HepG2 (cell line): ENCODE measurements at regions not wholly inside any gene's neighbourhood (a gene's known extent, or its start where the extent isn't known, plus 50 kb on each side); places are given as distances from the start of the nearest gene placed in this dataset.

Source experiments
- ARID2 ChIP-seq: sonication (generic); formaldehyde crosslinking; IDR thresholded peaks from 2 replicates; pipeline ENCODE4 v1.8.1; 2022; ENCODE audit warnings: mild to moderate bottlenecking, missing genetic modification reagents, borderline replicate concordance
- HNF4A ChIP-seq: sonication (generic); formaldehyde crosslinking; IDR thresholded peaks from 2 replicates; pipeline ENCODE4 v1.4.0; 2020; ENCODE audit warnings: missing genetic modification reagents
- MZF1 ChIP-seq: sonication (generic); formaldehyde crosslinking; IDR thresholded peaks from 2 replicates; pipeline ENCODE4 v1.8.1; 2023; ENCODE audit warnings: mild to moderate bottlenecking, missing genetic modification reagents, borderline replicate concordance
- NKX3-1 ChIP-seq: sonication (generic); formaldehyde crosslinking; IDR thresholded peaks from 2 replicates; pipeline ENCODE4 v1.5.0; 2020; ENCODE audit warnings: missing genetic modification reagents
- ZBTB7B ChIP-seq: sonication (generic); formaldehyde crosslinking; IDR thresholded peaks from 2 replicates; pipeline ENCODE4 v1.4.0; 2020; ENCODE audit warnings: missing genetic modification reagents
- ZNF20 ChIP-seq: sonication (generic); formaldehyde crosslinking; IDR thresholded peaks from 2 replicates; pipeline ENCODE4 v1.4.0; 2020; ENCODE audit warnings: mild to moderate bottlenecking, moderate library complexity, missing genetic modification reagents
- ZNF263 ChIP-seq: sonication (generic); formaldehyde crosslinking; IDR thresholded peaks from 2 replicates; pipeline ENCODE4 v1.4.0; 2020; ENCODE audit warnings: missing genetic modification reagents
- ZNF318 ChIP-seq: sonication (generic); formaldehyde crosslinking; IDR thresholded peaks from 2 replicates; pipeline ENCODE4 v1.4.0; 2020; ENCODE audit warnings: mild to moderate bottlenecking, missing genetic modification reagents
- ZNF547 ChIP-seq: sonication (generic); formaldehyde crosslinking; IDR thresholded peaks from 2 replicates; pipeline ENCODE4 v1.5.1; 2020; ENCODE audit warnings: mild to moderate bottlenecking, missing genetic modification reagents
- ZNF644 ChIP-seq: IDR thresholded peaks from 2 replicates; pipeline ENCODE4 v1.6.1; 2016; ENCODE audit warnings: low read depth
- TF ChIP-seq, protein P1 (sequence below), 2 experiments: sonication (generic) in 1 of 2; formaldehyde crosslinking in 1 of 2; IDR thresholded peaks; 2 replicates each; pipeline versions ENCODE4 v1.5.1 to v1.6.1; 2011 to 2020; ENCODE audit warnings: borderline replicate concordance in 1 of 2, low read depth in 1 of 2, low read length in 1 of 2, mild to moderate bottlenecking in 1 of 2, missing genetic modification reagents in 1 of 2, moderate library complexity in 1 of 2
- TF ChIP-seq, protein P2 (sequence below): sonication (generic); formaldehyde crosslinking; IDR thresholded peaks from 2 replicates; pipeline ENCODE4 v1.5.1; 2020; ENCODE audit warnings: mild to moderate bottlenecking, missing genetic modification reagents, borderline replicate concordance

DNA sequence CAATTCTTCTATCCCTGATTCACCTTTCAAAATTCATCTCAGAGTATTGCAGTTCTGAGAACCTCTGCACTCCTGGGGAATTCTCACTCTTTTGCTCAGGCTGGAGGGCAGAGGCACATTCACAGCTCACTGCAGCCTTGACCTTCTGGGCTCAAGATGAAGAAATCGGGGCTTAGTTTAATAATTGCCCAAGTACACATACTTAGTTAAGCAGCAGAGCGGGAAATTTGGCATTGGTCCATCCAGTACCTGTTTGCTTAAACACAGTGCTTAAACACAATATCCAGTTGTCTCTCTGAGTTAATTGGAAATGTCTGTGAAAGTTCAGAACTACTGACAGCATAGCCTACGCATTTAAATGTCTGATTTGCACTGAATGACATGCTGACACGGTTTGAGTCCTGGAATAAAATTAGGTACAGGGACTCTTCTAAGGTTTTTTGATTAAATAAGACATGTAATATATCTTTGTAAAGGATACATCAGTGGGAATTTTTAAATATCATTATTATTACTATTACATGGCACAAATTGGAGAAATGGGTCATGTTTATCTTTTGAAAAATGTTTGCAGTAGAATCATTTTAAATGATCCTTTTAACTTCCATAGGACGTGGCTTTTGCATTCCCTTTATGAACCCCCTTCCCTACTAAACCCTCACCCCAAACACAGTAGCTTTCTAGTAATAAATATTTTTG lies 337.4 kb downstream of the SRGAP2C start (continued):
- TF ChIP-seq, protein P1, sequence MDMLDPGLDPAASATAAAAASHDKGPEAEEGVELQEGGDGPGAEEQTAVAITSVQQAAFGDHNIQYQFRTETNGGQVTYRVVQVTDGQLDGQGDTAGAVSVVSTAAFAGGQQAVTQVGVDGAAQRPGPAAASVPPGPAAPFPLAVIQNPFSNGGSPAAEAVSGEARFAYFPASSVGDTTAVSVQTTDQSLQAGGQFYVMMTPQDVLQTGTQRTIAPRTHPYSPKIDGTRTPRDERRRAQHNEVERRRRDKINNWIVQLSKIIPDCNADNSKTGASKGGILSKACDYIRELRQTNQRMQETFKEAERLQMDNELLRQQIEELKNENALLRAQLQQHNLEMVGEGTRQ (IDR thresholded peaks at IDR 0.05; ENCODE audit: low read depth, low read length): no peak
- TF ChIP-seq, protein P1 (CRISPR knock-in tag; IDR thresholded peaks at IDR 0.05; ENCODE audit: borderline replicate concordance): no peak
- TF ChIP-seq ZNF318 (CRISPR knock-in tag): no peak
- TF ChIP-seq HNF4A (CRISPR knock-in tag): peak; percentile 93
- TF ChIP-seq ZNF20 (CRISPR knock-in tag): no peak
- TF ChIP-seq MZF1 (CRISPR knock-in tag): no peak
- TF ChIP-seq ARID2 (CRISPR knock-in tag): no peak
- TF ChIP-seq ZNF644: 0 out of 2 replicates have a peak, but pooled peaks have one; percentile 22
- no peak for TF ChIP-seq ZNF547 (CRISPR knock-in tag)
- no peak for TF ChIP-seq ZNF263 (CRISPR knock-in tag)
- TF ChIP-seq, protein P2, sequence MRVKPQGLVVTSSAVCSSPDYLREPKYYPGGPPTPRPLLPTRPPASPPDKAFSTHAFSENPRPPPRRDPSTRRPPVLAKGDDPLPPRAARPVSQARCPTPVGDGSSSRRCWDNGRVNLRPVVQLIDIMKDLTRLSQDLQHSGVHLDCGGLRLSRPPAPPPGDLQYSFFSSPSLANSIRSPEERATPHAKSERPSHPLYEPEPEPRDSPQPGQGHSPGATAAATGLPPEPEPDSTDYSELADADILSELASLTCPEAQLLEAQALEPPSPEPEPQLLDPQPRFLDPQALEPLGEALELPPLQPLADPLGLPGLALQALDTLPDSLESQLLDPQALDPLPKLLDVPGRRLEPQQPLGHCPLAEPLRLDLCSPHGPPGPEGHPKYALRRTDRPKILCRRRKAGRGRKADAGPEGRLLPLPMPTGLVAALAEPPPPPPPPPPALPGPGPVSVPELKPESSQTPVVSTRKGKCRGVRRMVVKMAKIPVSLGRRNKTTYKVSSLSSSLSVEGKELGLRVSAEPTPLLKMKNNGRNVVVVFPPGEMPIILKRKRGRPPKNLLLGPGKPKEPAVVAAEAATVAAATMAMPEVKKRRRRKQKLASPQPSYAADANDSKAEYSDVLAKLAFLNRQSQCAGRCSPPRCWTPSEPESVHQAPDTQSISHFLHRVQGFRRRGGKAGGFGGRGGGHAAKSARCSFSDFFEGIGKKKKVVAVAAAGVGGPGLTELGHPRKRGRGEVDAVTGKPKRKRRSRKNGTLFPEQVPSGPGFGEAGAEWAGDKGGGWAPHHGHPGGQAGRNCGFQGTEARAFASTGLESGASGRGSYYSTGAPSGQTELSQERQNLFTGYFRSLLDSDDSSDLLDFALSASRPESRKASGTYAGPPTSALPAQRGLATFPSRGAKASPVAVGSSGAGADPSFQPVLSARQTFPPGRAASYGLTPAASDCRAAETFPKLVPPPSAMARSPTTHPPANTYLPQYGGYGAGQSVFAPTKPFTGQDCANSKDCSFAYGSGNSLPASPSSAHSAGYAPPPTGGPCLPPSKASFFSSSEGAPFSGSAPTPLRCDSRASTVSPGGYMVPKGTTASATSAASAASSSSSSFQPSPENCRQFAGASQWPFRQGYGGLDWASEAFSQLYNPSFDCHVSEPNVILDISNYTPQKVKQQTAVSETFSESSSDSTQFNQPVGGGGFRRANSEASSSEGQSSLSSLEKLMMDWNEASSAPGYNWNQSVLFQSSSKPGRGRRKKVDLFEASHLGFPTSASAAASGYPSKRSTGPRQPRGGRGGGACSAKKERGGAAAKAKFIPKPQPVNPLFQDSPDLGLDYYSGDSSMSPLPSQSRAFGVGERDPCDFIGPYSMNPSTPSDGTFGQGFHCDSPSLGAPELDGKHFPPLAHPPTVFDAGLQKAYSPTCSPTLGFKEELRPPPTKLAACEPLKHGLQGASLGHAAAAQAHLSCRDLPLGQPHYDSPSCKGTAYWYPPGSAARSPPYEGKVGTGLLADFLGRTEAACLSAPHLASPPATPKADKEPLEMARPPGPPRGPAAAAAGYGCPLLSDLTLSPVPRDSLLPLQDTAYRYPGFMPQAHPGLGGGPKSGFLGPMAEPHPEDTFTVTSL: peak; percentile 98
- TF ChIP-seq NKX3-1 (CRISPR knock-in tag): peak; percentile 57; the same call in 1 of the 2 replicates
- peak; percentile 50; the same call in 1 of the 2 replicates for TF ChIP-seq ZBTB7B
